ENCODE measurements at regions not wholly inside any gene's neighbourhood (a gene's known extent, or its start where the extent isn't known, plus 50 kb on each side); places are given as distances from the start of the nearest gene placed in this dataset.
"Not testable (repeated sequence)": the region's sequence is repeated elsewhere in the genome, so short reads cannot be mapped to it uniquely, and the experiment has no call there.

GRCh38 chr5:85646036-85646435, 971.7 kb upstream of the COX7C start:
- TF ChIP-seq POLR2A (IDR thresholded peaks at IDR 0.05) (no peak), CTCF (IDR thresholded peaks at IDR 0.05) (no peak)
- Histone ChIP-seq H3K36me3 (ENCODE audit: low read depth, missing control alignments) (no peaks in the 10 kb centered on the region), H3K4me3 (no peak overlapping the region), H3K9me3 (no peaks in the 10 kb centered on the region), H3K27me3 (no peaks in the 10 kb centered on the region), H3K27ac (no peak overlapping the region), H3K4me1 (no peaks in the 10 kb centered on the region)
- WGBS, 2 donors = 95 to 98% methylated on average over 7 of the region's 7 CpGs
- DNase-seq = no peak
- intact Hi-C loops (cut with DNase I; ENCODE audit: low total_unique reads) = no loop called here

DNA sequence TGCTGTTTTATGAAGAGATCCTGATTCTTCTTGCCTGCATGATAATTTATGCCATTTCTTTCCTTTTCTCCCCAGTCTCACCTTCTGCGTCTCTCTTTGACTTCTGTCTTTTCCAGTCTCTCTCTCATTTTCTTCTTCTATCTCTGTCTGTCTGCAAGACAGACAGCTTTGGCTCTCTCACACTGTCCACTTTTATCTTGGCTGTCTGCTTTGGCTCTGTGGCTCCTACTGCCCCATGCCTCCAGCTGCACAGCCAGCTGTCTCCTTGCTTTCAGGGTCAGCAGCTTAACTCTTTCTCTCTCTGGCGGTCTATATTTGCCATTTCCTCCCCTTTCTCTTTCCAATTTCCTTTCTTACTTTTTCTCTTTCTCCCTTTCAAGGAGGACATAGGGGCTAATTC, 971.1 kb upstream of the COX7C start:
- Histone ChIP-seq H3K27me3 (no peaks in the 10 kb centered on the region), H3K4me3 (peak overlapping the region in 1 of 2 donors; percentile 45), H3K27ac (no peak overlapping the region), H3K4me1 (no peaks in the 10 kb centered on the region), H3K9me3 (no peaks in the 10 kb centered on the region), H3K36me3 (ENCODE audit: low read depth, missing control alignments) (no peaks in the 10 kb centered on the region)
- TF ChIP-seq CTCF (IDR thresholded peaks at IDR 0.05) = no peak
- TF ChIP-seq POLR2A (IDR thresholded peaks at IDR 0.05) = no peak
- 34 to 39% methylated on average over 2 of the region's 2 CpGs for WGBS, 2 donors
- intact Hi-C loops (cut with DNase I; ENCODE audit: low total_unique reads) = no loop called here
- DNase-seq = no peak

DNA sequence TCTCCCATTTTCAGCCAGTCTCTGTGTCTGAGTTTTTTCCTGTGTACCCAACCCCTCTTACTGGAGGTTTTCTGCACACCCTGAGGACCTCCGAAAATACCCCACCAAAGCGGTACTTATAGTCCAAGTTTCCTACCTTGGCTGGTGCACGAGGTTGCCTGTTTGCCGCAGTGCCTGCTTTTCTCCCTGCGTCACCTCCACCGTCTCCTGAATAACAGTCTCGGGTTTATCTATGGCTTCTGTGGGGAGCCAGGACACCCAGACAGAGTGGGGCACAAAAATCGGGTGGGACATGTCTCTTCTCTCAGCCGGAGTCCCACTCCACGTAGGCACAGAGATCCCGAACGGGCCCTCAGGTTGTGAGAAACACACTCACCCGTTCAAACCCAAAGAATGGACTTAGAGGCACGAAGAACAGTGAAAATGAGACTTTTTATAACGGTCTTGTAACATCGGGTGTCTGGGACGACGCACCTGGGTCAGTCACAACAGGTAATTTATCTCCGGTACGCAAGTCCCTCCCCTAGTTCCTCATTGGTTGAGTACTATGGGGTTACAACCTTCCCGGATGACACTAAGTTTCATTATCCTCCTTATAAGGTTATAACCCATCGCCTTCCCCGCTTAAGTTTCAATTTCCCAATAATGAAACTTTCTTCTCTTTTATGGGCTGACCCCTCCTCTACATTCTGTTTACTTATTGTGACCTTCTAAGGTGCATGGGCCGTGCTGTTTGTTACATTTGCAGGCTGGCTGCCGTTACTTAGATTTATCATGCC, 970.2 kb upstream of the COX7C start:
- H3K36me3 ChIP-seq (ENCODE audit: low read depth, missing control alignments) = no peaks in the 10 kb centered on the region
- DNase-seq = peak; percentile 28
- no peak overlapping the region for H3K27ac ChIP-seq
- no peaks in the 10 kb centered on the region for H3K9me3 ChIP-seq
- no peaks in the 10 kb centered on the region for H3K27me3 ChIP-seq
- intact Hi-C loops (cut with DNase I; ENCODE audit: low total_unique reads) = no loop called here
- 53 to 71% methylated on average over 25 of the region's 25 CpGs for WGBS, 2 donors
- peak overlapping the region; percentile 33 to 45 for H3K4me3 ChIP-seq
- H3K4me1 ChIP-seq = no peaks in the 10 kb centered on the region
- TF ChIP-seq CTCF (IDR thresholded peaks at IDR 0.05) (no peak), POLR2A (IDR thresholded peaks at IDR 0.05) (no peak)

- intact Hi-C loops (cut with DNase I; ENCODE audit: low total_unique reads) = no loop called here
- Histone ChIP-seq H3K4me3 (no peak overlapping the region), H3K27me3 (no peaks in the 10 kb centered on the region), H3K36me3 (ENCODE audit: low read depth, missing control alignments) (no peaks in the 10 kb centered on the region), H3K9me3 (no peaks in the 10 kb centered on the region), H3K4me1 (no peaks in the 10 kb centered on the region), H3K27ac (no peak overlapping the region)
- no peak for DNase-seq
- TF ChIP-seq CTCF (IDR thresholded peaks at IDR 0.05) (no peak), POLR2A (IDR thresholded peaks at IDR 0.05) (no peak)
- WGBS, 2 donors = 45 to 56% methylated on average over 4 of the region's 4 CpGs
Measured at GRCh38 chr5:85648495-85648894, 969.2 kb upstream of the COX7C start.

GRCh38 chr5:85651731-85652130, 966.0 kb upstream of the COX7C start:
- Histone ChIP-seq H3K9me3 (no peaks in the 10 kb centered on the region), H3K36me3 (ENCODE audit: low read depth, missing control alignments) (no peaks in the 10 kb centered on the region), H3K4me1 (no peaks in the 10 kb centered on the region), H3K4me3 (no peak overlapping the region), H3K27ac (no peak overlapping the region), H3K27me3 (no peaks in the 10 kb centered on the region)
- no peak for TF ChIP-seq CTCF (IDR thresholded peaks at IDR 0.05)
- TF ChIP-seq POLR2A (IDR thresholded peaks at IDR 0.05) = no peak
- no peak for DNase-seq
- 80 to 92% methylated on average over 1 of the region's 1 CpG for WGBS, 2 donors
- intact Hi-C loops (cut with DNase I; ENCODE audit: low total_unique reads) = no loop called here

GRCh38 chr5:85654144-85654543, 963.6 kb upstream of the COX7C start:
- 65 to 75% methylated on average over 3 of the region's 3 CpGs for WGBS, 2 donors
- H3K27ac ChIP-seq; H3K36me3 ChIP-seq (ENCODE audit: low read depth, missing control alignments); H3K27me3 ChIP-seq; intact Hi-C loops (cut with DNase I; ENCODE audit: low total_unique reads); DNase-seq; H3K4me1 ChIP-seq; H3K9me3 ChIP-seq; H3K4me3 ChIP-seq: not testable (repeated sequence)
